ENCODE measurements at regions not wholly inside any gene's neighbourhood (a gene's known extent, or its start where the extent isn't known, plus 50 kb on each side); places are given as distances from the start of the nearest gene placed in this dataset.

GRCh38 chr10:128377988-128378387 lies 251.8 kb upstream of the MKI67 start:
- no peak for DNase-seq

- no peak for DNase-seq
These were observed 254.7 kb upstream of the MKI67 start for GRCh38 chr10:128380946-128381345.

GRCh38 chr10:128382225-128382624 lies 256.0 kb upstream of the MKI67 start:
- no peak for DNase-seq

- no peak for DNase-seq
These were observed 258.6 kb upstream of the MKI67 start for GRCh38 chr10:128384831-128385230.

- DNase-seq = no peak
These were observed 260.0 kb upstream of the MKI67 start for GRCh38 chr10:128386231-128386630.

- no peak for DNase-seq
These were observed 260.8 kb upstream of the MKI67 start for GRCh38 chr10:128386816-128387604.

GRCh38 chr10:128390596-128390995 lies 264.4 kb upstream of the MKI67 start:
- no peak for DNase-seq

- no peak for DNase-seq
These were observed 267.3 kb upstream of the MKI67 start for GRCh38 chr10:128393546-128393945.

GRCh38 chr10:128398118-128398517 lies 271.9 kb upstream of the MKI67 start:
- DNase-seq = no peak

- DNase-seq = no peak
These were observed 272.8 kb upstream of the MKI67 start for GRCh38 chr10:128398999-128399398.

- no peak for DNase-seq
These were observed 274.3 kb upstream of the MKI67 start for GRCh38 chr10:128400564-128400963.

GRCh38 chr10:128405450-128405849 lies 279.2 kb upstream of the MKI67 start:
- DNase-seq = no peak

GRCh38 chr10:128411643-128412042 lies 285.4 kb upstream of the MKI67 start:
- DNase-seq = no peak

GRCh38 chr10:128414568-128414967 lies 288.3 kb upstream of the MKI67 start:
- DNase-seq = no peak

- DNase-seq = no peak
These were observed 290.0 kb upstream of the MKI67 start for GRCh38 chr10:128416231-128416630.

- no peak for DNase-seq
These were observed 291.6 kb upstream of the MKI67 start for GRCh38 chr10:128417826-128418225.

GRCh38 chr10:128418819-128419218 lies 292.6 kb upstream of the MKI67 start:
- no peak for DNase-seq

- DNase-seq = no peak
These were observed 293.3 kb upstream of the MKI67 start for GRCh38 chr10:128419466-128420019.

GRCh38 chr10:128420623-128421022 lies 294.4 kb upstream of the MKI67 start:
- no peak for DNase-seq

GRCh38 chr10:128421371-128422160 lies 295.3 kb upstream of the MKI67 start:
- DNase-seq = no peak

GRCh38 chr10:128422190-128422589 lies 296.0 kb upstream of the MKI67 start:
- DNase-seq = no peak

GRCh38 chr10:128422999-128423398 lies 296.8 kb upstream of the MKI67 start:
- no peak for DNase-seq

GRCh38 chr10:128429321-128429720 lies 303.1 kb upstream of the MKI67 start:
- DNase-seq = no peak

All from activated CD4-positive, alpha-beta T cell treated with anti-CD3 and anti-CD28 coated beads, Interleukin-2, amount 50 U/mL, for 48 hours (primary cell).